Islet precursor cell (in vitro differentiated cells): ENCODE measurements at regions not wholly inside any gene's neighbourhood (a gene's known extent, or its start where the extent isn't known, plus 50 kb on each side); places are given as distances from the start of the nearest gene placed in this dataset.

Experiments used
- DNase-seq: peaks from one replicate; pipeline ENCODE4 v3.0.0-alpha.2; 2018

DNA sequence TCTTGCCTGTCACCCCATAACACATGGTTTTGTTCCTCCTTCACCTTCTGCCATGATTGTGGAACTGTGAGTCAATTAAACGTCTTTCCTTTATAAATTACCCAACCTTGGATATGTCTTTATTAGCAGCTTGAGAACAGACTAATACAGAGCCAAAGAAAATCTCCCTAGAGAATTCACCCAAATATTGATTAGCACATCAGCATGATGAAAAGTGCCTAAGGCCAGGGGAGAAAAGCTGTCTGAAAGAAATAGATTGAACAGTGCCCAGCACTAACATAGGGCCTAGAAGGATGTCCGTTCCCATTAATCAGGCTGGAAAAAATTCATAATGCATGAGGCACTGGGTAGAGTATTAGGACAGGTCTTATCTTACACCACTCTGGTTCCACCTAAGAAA, 111.9 kb upstream of the CALN1 start:
- no peak for DNase-seq

DNA sequence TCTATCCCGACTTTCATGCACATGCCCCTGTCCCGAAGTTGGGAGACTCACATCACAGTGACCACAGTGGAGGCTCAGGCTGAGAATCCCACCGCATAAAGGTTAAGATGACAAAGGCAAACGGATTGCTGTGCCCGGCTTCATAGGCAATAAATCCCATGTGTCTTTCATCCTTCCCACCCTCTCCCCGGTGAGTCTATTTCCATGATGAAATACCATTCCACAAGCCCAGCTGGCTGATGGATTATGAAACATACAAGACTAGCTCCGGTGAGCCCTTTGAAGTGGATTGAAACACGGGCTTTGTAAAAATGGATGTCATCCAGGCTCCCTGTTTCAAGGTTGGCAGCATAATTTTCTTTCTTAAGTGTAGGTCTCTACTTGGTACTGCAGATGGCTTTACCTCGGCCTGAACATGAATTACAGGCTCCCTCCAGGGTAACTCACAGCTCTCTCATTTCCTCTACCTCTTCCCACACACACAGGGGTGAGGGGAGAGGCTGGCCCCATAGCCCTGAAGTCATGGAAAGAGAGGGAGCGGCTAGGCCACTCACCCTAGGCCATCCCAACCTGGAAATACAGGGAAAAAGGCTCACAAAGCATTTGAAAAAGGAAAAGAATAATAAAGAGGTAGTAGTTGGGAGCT, 92.0 kb upstream of the CALN1 start:
- peak; percentile 28 for DNase-seq

DNA sequence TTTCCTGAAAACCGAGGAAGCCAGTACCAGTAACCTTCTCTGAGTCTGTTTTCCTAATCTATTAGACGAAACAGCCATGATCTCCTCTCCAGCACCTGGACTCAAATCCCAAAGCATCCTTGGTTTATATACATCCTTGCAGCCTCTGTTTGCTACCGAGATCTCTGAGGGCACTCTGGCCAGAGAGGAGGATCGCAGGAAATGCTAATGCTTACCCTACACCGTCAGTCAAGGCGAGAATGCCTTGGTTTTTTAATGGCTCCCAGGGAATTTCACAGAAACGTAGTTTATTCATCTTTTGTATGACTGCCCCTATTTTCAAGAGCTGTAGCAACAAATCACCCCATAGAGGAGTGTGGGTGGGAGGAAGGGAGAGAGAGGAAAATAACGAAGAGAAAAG, 91.5 kb upstream of the CALN1 start:
- peak; percentile 11 for DNase-seq

DNA sequence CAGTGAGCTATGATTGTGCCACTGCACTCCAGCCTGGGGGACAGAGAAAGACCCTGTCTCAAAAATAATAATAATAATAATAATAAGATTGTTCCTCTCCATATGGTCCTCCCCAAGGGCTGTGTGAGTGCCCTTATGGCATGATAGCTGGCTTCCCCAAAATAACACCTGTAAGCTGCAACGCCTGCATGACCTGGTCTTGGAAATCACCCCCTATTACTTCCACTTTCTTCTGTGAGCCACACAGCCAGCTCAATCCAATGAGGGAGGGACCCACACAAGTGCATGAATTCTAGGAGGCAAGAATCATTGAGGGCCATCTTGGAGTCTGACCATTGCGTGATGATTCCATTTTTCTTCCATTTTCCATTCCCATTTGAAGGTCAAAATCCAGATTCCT, 82.7 kb upstream of the CALN1 start:
- no peak for DNase-seq

DNA sequence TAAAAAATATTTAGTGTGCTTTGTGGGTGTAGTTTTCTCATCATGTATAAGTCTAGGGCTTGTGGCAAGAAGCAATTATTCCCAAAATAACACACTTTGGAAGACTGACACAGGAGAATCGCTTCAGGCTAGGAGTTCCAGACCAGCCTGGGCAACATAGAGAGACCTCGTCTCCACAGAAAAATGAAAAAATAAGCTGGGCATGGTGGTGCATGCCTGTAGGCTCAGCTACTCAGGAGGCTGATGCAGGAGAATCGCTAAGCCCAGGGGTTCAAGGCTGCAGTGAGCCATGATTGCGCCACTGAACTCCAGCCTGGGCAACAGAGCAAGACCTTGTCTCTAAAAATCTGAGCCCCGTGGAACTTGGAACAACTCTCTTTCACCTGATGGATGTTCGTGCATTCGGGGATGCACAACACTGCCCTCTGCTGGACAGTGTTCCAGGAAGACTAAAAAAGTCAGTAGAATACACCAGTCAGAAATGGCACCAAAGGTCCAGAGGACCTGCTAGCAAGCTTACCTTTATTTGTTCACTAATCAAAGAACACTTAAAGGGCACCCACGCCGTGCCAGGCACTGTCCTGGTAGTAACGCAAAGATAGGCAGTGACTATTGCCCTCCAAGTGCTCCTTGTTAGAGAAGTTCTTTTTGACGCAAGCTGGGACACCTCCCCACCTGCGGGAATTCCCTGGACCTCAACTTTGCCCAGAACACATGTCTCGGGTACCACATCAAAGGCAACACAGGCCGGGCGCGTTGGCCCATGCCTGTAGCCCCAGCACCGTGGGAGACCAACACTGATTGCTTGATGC, 81.9 kb upstream of the CALN1 start:
- peak; percentile 81 for DNase-seq

DNA sequence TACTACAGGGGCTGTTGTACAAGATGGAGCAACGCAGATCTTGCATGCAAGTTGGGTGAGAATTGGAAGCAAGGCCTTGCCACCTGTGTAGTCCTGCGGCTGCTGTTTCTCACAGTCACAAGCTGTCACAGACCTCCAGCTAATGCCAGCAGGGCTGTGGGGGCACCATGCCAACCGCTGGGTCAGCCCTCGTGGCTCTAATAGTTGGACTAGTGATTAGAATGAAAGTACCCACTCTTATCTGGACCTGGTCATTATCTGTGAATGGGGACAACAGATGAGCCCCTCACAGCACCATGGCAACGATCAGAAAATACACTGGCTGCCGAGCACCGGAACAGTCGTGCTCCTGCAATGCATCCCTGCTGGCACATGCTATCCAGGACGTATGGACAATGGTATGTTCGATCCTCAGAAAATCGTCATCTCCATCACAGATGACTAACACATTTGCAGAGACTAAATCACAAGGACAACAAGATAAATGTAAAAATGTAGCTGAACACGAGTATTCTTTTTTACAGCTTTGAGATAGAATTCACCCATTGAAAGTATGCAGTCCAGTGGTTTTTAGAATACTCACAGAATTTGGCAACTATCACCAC, 80.4 kb upstream of the CALN1 start:
- peak; percentile 19 for DNase-seq

DNA sequence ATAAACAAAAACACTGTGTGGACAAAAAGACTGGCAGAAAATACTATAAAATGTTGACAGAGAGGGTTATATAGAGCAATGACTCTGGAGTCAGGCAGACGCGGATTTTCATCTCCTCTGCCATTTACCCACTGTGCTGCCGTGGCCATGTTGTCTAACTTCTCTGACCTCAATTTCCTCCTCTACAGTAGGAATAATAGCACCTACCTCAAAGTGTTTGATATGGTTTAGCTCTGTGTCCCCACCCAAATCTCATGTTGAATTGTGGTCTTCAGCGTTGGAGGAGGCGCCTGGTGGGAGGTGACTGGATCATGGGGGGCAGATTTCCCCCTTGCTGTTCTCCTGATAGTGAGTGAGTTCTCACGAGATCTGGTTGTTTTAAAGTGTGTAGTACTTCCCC, 78.2 kb upstream of the CALN1 start:
- peak; percentile 11 for DNase-seq

DNA sequence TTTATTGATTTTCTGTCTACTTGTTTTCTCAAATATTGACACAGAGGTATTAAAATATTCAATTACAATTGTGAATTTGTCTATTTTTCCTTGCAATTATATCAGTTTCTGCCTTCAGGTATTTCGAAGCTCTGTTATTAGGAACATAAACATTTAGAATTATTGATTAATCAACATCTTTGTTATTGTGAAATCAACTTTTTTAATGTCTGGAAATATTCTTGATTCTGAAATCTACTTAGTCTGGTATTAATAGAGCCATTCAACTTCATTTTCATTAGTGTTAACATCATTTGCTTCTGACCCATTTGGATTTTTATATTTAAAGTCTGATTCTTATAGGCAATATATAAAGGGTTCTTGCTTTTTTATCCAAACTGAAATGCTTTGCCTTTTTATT, 69.8 kb upstream of the CALN1 start:
- DNase-seq = no peak

DNA sequence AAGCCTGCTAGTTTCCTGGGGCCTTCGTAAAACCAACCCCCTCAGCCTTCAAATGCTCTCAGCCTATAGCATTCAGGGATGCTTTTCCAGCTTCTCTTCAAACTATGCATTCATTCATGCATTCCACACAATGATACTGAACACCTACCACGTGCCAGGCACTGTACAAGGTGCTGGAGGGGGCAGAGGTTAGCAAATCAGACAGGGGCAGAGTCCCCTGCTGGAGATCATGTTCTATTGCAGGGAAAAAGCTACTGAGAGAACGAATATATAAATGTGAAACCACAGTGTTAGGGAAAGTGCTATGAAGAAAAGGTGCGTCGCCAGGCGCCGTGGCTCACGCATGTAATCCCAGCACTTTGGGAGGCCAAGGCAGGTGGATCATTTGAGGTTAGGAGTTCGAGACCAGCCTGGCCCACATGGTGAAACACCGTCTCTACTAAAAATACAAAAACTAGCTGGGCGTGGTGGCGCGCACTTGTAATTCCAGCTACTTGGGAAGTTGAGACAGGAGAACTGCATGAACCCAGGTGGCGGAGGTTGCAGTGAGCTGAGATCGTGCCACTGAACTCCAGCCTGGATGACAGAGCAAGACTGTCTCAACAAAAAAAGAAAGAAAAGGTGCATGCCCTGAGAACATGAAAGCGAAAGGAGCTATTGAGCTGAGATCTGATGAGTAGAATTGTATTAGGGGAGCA, 64.6 kb upstream of the CALN1 start:
- peak; percentile 18 for DNase-seq

DNA sequence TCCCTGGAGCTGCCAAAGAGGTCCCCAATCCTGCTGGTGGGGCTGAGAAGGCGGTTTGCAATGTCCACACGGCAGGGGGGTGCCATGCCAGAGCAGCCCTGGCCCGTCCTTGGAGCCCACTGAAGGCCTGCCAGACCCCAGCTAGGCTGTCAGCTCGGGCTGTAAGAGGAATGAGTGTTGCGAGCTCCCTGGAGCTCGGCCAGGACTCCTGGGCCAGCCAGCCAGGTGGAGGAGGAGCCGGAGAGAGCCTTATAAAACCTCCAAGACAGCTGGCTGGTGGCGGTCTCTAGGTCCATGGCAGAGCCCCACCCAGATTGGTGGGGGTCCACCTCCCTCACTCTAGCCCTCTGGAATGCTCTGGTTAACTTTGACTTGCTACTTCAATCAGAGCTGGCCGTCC, 55.1 kb upstream of the CALN1 start:
- no peak for DNase-seq

DNA sequence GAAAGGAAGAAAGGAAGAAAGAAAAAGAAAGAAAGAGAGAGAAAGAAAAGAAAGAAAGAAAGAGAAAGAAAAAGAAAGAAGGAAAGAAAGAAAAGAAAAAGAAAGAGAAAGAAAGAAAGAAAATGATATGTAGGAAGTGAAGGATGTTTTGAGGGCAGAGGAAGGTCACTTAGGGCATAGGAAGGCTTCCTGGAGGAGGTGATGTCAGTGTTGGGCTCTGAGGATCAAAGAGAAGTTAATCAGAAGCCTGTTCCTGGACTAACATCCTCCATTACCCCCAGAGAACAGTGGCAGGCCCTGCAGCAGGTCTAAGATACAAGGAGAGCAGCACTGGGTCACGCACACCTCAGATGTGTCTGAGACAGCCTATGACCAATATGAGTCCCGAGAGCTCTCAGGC, 54.7 kb upstream of the CALN1 start:
- peak; percentile 43 for DNase-seq

DNA sequence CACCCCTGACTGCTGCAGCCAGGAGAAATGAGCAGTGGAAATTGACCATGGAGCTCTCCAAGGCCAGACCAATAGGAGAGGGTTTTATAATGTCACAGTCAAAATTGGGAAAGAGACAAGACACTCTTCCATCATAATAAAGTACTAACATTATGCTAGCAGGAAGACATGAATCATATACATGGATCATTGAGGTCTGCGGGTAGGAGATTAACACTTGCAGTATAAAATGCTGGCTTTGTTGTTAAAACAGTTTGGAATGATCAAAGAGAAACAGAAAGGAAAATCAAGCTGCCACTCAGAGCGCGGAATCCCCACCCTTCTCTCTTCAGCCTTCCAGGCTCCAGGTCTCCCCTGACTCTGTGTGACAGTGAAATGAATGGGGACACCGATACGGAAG, 53.4 kb upstream of the CALN1 start:
- no peak for DNase-seq

DNA sequence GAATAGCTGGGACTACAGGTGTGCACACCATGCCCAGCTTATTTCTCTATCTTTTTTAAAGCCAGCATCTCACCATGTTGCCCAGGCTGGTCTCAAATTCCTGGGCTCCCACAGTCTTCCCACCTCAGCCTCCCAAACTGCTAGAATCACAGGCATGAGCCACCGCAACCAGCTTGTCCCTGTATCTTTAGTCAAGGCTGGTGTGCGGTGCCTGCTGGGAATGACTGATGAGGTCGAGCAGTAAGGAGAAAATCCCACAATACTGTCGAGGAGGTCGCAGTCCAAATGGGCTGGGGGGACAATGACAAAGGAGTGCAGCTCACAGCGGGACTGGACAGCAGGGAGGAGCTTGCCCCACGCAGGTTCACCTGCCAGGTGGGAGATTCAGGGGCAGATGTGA, 50.2 kb upstream of the CALN1 start:
- DNase-seq = peak; percentile 29
